ENCODE measurements at regions not wholly inside any gene's neighbourhood (a gene's known extent, or its start where the extent isn't known, plus 50 kb on each side); places are given as distances from the start of the nearest gene placed in this dataset.

DNA sequence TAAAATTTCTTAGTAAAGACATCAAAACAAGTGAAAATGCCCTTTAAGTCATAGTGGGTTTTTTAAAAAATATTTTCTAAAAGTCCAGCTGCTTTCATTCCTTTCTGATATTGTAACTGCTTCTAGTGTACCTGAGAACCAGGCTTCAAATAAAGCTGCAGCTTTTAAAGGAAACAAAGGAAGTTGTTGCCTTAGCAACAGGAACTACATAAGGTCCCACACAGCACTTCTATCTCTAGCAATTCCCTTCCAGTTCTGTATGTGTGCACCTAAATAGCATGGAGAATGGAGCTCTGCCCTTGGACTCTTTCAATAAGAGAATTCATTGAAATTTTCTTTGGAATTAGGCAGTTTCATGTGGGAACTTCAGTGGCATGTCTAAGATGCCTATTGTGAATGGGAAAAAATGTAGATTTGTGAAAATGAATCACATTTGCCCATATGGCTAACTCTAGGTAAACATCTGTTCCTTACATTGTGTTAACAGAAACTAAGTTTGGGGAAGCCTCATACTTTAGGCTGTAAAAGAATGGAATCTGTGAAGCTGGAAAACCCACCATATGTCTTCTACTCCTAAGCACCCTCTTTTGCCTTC, 206.4 kb downstream of the KIF2B start:
- no peak for TF ChIP-seq CTCF (IDR thresholded peaks at IDR 0.05)
- no peak for TF ChIP-seq POLR2A (IDR thresholded peaks at IDR 0.05)
